GM12892 (cell line): ENCODE measurements at regions not wholly inside any gene's neighbourhood (a gene's known extent, or its start where the extent isn't known, plus 50 kb on each side); places are given as distances from the start of the nearest gene placed in this dataset.

Experiments used
- DNase-seq: peaks from one replicate; pipeline ENCODE4 v3.0.0; 2011; ENCODE audit not compliant: insufficient read length
- FAIRE-seq: peaks from 2 replicates; lab custom pipeline; 2011; peaks lifted over from hg19 to GRCh38; lab: Jason Lieb, UNC
- POLR2A ChIP-seq: IDR thresholded peaks from 2 replicates; pipeline ENCODE4 v1.6.1; 2011; ENCODE audit warnings: low read depth, low read length, control low read depth
- POLR2AphosphoS5 ChIP-seq: IDR thresholded peaks from 2 replicates; pipeline ENCODE4 v1.6.1; 2011; ENCODE audit warnings: low read depth, low read length, control low read depth
- TAF1 ChIP-seq: IDR thresholded peaks from 2 replicates; pipeline ENCODE4 v1.6.1; 2011; ENCODE audit warnings: low read depth, mild to moderate bottlenecking, control low read depth, low read length, borderline replicate concordance

DNA sequence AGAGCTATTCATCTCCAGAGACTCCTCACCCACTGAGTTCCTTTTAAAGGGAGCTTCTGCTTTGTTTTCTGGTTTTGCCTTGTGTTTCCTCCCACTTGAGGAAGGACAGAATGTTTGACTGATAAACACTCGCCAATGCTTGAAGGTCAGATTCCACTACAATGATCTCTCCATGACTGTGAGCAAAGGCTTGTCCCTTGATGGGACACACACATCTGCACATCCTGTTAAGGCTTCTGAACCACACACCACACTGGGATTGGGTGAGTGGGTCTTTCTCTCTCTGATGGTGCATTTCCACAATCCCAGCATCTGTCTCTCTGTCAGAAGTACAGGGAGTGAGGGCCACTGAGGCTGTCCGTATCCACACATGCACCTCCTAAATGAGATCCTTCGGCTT, 245.3 kb downstream of the IRS2 start:
- DNase-seq (no peak), FAIRE-seq (no peak)
- no peak for TF ChIP-seq TAF1
- TF ChIP-seq POLR2A: no peak
- TF ChIP-seq POLR2AphosphoS5: no peak

DNA sequence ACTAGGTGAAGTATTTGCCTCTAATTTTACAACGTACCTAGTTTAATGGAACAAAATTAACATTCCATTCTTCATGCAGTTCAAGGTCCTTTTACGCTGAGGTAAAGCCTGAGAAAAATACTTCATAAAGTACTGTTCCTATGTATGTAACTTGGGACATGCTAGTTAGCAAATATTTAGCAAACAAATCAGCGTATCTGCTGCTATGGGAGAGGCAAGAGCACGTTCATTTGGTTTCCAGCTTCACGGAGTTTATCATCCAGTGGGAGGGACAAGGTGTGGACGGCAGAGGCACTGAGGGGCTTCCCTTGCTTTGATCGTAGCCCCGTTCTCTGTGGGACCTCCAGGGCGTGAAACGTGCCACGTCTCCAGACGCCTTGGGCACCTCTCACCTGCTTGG, 248.8 kb downstream of the IRS2 start:
- FAIRE-seq: no peak
- no peak for DNase-seq
- TF ChIP-seq POLR2A (no peak), POLR2AphosphoS5 (no peak), TAF1 (no peak)

DNA sequence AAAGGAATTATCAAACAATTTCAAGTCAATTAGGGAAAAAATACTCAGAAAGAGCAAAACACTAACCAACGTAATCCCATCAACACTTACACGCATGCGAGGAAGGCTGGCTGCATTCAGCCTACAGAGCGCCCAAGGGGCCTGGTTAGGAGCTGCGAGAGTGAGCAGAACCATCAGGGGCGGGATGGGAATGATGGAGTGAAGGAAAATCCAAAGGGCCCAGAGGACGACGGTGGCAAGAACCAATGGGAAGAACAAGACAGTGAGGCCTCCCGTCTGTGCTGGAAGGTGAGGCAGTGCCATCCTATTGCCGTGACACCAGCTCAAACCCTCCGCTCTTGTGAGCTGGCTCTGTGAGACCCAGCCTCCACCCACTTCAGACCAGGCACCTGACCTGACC, 253.0 kb downstream of the IRS2 start:
- FAIRE-seq (no peak), DNase-seq (no peak)
- no peak for TF ChIP-seq POLR2AphosphoS5
- no peak for TF ChIP-seq TAF1
- TF ChIP-seq POLR2A: no peak

DNA sequence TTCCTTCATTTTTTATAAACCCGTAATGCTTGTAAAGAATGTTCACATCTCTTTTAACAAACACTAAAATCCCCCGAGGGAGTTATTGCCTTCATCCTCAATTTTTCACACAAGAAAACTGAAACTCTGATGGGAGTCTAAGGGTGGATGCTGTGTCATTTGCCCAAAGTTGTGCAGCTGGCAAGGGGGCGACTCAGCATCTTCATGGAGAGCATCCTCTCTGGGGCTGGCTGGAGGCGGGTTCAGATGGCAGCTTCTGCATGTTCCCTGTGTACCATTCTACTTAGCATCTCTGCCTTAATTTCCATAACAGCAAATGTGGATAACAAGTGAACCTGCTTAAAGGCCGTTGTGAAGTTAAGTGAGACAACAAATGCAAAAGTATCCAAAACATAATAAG, 256.4 kb downstream of the IRS2 start:
- TF ChIP-seq POLR2A (no peak), TAF1 (no peak), POLR2AphosphoS5 (no peak)
- no peak for FAIRE-seq
- no peak for DNase-seq

DNA sequence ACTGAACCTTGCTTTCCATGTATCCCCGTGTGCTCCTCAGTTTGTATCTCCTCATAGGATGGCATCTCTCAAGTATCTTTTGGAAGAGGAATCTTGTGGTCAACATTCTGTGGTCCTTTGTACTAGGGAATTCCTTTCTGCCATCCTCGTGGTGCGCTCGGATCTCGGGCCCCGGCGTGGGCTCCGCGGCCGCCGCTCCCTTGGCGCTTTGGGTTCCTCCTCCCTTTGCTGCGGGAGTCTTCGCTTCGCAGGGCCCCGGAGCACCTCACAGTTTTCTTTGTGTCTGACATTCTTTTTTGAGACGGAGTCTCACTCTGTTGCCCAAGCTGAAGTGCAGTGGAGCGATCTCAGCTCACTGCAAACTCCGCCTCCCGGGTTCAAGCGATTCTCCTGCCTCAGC, 264.7 kb downstream of the IRS2 start:
- DNase-seq (no peak), FAIRE-seq (no peak)
- no peak for TF ChIP-seq TAF1
- no peak for TF ChIP-seq POLR2A
- TF ChIP-seq POLR2AphosphoS5: no peak

DNA sequence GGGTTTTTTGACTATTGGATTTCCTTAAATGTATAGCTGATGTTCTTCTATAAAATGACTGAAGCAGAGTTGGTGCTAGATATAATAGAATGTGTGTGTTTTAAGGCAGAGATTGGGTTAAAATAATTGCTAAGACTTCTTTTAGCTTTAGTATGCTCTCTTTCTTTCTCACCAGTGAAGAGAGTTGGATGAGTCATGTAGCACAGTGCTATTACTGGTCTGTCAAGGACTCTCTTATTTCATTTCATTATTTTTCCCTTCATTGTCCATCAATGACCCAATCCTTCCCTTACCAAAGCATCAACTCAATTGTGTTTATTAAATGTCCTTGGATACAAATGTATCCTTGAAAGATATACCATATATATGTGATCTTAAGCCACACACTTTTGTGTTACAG, 268.9 kb downstream of the IRS2 start:
- FAIRE-seq (no peak), DNase-seq (no peak)
- no peak for TF ChIP-seq POLR2AphosphoS5
- TF ChIP-seq POLR2A: no peak
- no peak for TF ChIP-seq TAF1

DNA sequence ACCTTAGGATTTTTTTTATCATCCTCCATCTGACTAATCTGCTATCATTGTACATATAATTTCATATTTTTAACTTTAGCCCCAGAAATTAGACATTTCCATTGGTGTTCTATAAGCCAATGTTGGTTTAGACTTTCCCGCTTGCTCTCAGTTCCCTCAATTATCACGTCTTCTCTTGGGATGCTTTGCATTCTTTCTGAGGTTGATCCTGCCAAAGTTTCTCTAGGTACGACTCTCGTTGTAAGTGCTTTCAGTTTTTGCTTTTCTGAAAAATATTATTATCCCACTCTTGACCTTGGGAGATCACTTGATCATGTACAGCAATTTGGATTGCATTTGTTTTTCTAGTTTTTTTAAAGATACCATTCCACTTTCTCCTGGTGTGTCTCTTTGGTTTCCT, 270.2 kb downstream of the IRS2 start:
- DNase-seq (no peak), FAIRE-seq (no peak)
- TF ChIP-seq POLR2AphosphoS5: no peak
- TF ChIP-seq POLR2A: no peak
- no peak for TF ChIP-seq TAF1

DNA sequence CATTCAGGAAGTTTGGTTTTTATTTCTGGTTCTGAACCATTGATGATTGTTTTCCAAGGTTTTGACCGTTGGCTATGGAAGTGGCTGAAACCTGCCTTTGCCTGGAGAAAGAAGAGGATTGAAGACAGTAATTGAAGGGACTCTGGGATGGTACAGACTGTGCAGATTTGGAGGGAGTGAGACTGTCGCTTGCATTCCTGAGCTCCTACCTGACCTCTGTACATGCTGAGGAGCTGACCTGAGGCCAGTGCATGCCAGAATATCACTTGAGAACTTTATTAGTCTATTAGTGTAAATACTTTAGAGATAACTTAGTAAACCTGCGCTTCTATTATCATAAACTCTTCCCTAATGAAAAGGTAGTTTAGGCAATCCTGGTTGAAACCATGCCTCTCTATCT, 276.4 kb downstream of the IRS2 start:
- DNase-seq (no peak), FAIRE-seq (no peak)
- TF ChIP-seq TAF1 (no peak), POLR2AphosphoS5 (no peak), POLR2A (no peak)

DNA sequence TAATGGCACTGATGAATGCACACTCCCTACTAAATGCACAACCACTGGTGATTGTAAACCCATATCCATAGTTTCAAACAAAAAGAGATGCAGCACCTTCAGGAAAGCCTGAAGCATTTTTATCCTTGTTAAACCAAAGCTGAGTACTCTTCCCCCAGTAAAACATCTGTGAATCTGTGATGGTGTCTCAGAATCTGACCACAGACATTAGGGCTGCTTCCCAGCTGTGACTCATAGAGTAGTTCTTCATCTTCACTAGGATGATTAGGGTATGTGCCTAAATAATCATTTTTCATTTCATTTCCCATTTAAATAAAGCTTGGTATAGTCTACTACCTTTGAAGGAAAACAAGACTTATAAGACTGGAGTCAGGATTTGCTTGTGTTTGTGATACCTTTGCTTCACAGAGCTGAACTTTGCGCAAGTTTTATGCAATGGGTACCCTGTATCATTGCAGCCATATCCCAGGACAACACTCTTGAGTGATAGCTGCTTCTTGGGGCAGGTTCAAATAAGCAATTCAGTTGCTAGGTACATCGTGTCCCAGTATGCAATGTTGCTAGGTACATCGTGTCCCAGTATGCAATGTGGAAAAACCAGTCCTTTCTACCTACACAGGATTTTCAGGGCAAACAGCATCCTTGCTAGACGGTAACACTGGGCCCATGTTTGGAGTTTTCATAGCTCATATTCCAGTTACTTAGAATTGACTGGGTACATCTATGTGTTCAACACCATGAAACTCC, 277.1 kb downstream of the IRS2 start:
- DNase-seq (no peak), FAIRE-seq (no peak)
- no peak for TF ChIP-seq TAF1
- no peak for TF ChIP-seq POLR2A
- TF ChIP-seq POLR2AphosphoS5: no peak

DNA sequence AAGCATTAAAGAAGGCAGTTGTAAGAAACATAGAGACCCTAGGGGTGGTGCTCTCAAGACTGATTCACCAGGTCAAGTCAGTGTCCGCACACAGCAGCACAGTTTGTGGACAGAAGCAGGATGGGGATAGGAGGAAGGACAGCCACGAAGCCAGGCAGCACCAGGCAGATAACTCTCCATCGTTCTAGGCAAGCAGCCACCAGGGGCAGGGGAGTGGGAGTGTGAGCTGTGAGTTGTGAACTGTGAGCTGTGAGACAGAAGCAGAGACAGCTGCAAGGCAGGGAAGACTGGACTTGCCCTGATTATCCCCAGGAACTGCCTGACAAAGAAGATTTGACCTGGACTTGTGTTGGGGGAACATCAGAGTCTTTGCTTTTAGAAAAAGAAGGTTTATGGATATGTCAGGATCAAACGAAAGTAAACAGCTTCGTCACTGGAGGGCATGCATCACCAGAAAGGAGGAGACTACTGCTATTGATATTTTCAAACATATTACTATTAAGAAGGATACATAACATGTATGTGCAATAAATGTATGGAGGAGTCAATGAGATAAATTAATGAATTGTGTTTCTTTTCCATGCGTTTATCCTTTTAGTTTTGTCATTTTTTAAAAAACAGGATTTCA, 286.1 kb downstream of the IRS2 start:
- DNase-seq: no peak
- FAIRE-seq: no peak
- TF ChIP-seq POLR2A (no peak), POLR2AphosphoS5 (no peak), TAF1 (no peak)

DNA sequence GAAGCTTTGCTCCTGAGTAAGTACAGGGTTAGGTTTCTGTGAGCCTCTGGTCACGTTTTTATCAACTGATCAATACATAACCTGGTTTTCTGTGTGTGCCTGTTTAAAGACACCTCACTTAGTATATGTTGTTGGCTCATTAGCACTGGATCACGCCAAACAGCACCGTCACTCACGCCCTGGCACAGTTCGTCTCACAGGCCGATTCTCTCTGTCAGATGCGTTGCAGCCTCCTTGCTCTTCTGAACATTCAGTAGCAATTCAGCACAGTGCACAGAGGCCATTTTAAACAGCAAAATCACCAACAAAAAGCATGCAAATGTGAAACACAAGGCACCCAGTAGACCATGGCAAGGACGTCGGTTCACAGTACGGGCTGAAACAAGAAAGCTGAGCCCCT, 288.5 kb downstream of the IRS2 start:
- FAIRE-seq (no peak), DNase-seq (no peak)
- TF ChIP-seq POLR2AphosphoS5 (no peak), TAF1 (no peak), POLR2A (no peak)

DNA sequence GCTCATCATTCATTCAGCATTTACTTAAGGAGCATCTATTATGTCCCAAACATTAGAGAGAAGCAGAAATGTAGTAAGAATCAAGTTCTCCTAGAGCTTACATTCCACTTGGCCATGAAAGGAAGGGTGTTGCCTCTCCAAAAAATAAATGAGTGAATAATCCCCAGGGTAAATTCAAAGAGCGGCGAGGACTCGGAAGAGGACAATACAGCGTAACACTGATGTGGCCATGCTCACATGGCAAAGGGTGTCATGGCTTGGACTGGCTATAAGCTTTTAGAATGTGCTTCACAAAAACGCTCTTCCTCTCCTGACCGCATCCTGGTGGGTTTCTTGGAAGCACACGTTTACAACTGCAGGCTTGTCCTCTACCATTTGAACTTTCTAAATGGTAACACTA, 290.2 kb downstream of the IRS2 start:
- FAIRE-seq (no peak), DNase-seq (no peak)
- TF ChIP-seq TAF1: no peak
- TF ChIP-seq POLR2AphosphoS5: no peak
- no peak for TF ChIP-seq POLR2A
